Type B pancreatic cell (in vitro differentiated cells): ENCODE measurements at regions not wholly inside any gene's neighbourhood (a gene's known extent, or its start where the extent isn't known, plus 50 kb on each side); places are given as distances from the start of the nearest gene placed in this dataset.

Source experiments
- DNase-seq: peaks from one replicate; pipeline ENCODE4 v3.0.0; 2021; ENCODE audit warnings: mixed read lengths; ENCODE audit not compliant: unreplicated experiment; ENCODE audit errors: extremely low spot score
- H3K27ac Mint-ChIP-seq: 2 replicates; pipeline ENCODE4 v1.8.0; 2021; ENCODE audit warnings: mild to moderate bottlenecking, mixed read lengths
- H3K27me3 Mint-ChIP-seq: 2 replicates; pipeline ENCODE4 v1.8.0; 2021; ENCODE audit warnings: mixed read lengths
- H3K36me3 Mint-ChIP-seq: 2 replicates; pipeline ENCODE4 v1.8.0; 2021; ENCODE audit warnings: mixed read lengths
- H3K4me1 Mint-ChIP-seq: one replicate; pipeline ENCODE4 v1.8.0; 2021; ENCODE audit warnings: mixed read lengths; ENCODE audit not compliant: unreplicated experiment
- H3K4me3 Mint-ChIP-seq: 2 replicates; pipeline ENCODE4 v1.8.0; 2021; ENCODE audit warnings: mild to moderate bottlenecking, mixed read lengths
- H3K9me3 Mint-ChIP-seq: 2 replicates; pipeline ENCODE4 v1.8.0; 2021; ENCODE audit warnings: mixed read lengths
- CTCF ChIP-seq: fragments of 200-600 bp; sonication (generic); conservative IDR thresholded peaks from 2 replicates; pipeline ENCODE4 v1.5.0; 2021; ENCODE audit warnings: antibody characterized with exemption, mild to moderate bottlenecking

DNA sequence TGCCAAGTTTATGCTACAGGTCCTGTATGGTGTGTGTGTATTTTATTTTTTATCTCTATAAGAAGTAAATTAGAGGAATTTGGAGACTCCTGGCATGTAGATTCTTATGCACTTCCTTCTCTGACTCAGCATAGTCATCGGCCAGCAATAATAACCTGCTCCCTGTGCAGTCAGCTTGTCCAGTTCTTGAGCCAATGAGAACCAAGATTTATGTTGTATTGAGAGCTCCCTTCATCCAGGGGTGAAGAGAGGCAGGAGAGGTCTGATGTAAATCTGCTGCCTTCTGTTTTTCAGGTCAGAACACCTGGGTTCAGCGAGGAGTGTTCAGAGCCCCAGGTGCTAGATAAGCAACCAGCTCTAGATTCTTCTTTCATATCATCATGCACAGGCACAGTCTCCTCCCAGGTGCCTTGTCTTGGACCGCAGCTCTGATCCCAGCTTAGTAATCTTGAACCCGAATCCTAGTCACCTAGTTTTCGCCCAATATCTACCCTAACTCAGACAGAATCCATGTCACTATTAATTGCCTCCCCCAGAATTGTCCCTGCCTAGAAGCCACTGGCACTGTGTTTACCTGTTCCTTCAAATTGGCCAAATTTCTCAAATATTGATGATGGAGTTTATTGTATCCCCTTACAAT is 328.2 kb upstream of the NCAM1 start:
- H3K36me3 Mint-ChIP-seq: no peaks in the 10 kb centered on the region
- no peak overlapping the region for H3K4me3 Mint-ChIP-seq
- peaks cover 8% of the 10 kb centered on the region for H3K4me1 Mint-ChIP-seq
- peaks cover 28% of the 10 kb centered on the region for H3K27me3 Mint-ChIP-seq
- TF ChIP-seq CTCF: no peak
- no peak for DNase-seq
- H3K9me3 Mint-ChIP-seq: no peaks in the 10 kb centered on the region
- no peak overlapping the region for H3K27ac Mint-ChIP-seq

DNA sequence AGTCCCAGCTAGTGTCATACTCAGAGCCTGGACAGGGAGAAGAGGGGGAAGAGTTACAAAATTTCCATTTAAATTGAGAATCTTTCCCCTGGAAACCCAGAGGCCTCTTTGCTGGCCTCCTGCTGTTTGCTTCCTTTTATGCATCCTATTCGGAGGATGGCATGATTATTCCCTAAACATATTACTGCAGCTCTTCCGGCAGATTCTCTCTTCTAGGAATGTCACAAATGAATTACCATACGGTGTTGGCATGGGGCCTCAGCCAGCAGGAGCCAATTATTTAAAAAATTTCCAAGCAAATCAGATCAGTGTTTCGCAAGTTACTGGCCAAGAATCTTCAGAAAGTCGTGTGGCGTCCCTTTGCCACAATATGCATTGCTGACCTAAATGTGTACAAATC is 326.7 kb upstream of the NCAM1 start:
- Mint-ChIP-seq H3K27ac (no peak overlapping the region), H3K9me3 (no peaks in the 10 kb centered on the region), H3K4me1 (peaks cover 8% of the 10 kb centered on the region), H3K4me3 (no peak overlapping the region), H3K27me3 (peaks cover 25% of the 10 kb centered on the region), H3K36me3 (no peaks in the 10 kb centered on the region)
- TF ChIP-seq CTCF: no peak
- DNase-seq: no peak

GRCh38 chr11:112634995-112635737 is 326.1 kb upstream of the NCAM1 start:
- Mint-ChIP-seq H3K27me3 (peaks cover 25% of the 10 kb centered on the region), H3K36me3 (no peaks in the 10 kb centered on the region), H3K9me3 (no peaks in the 10 kb centered on the region), H3K4me3 (no peak overlapping the region), H3K4me1 (peaks cover 8% of the 10 kb centered on the region), H3K27ac (no peak overlapping the region)
- no peak for TF ChIP-seq CTCF
- DNase-seq: no peak

DNA sequence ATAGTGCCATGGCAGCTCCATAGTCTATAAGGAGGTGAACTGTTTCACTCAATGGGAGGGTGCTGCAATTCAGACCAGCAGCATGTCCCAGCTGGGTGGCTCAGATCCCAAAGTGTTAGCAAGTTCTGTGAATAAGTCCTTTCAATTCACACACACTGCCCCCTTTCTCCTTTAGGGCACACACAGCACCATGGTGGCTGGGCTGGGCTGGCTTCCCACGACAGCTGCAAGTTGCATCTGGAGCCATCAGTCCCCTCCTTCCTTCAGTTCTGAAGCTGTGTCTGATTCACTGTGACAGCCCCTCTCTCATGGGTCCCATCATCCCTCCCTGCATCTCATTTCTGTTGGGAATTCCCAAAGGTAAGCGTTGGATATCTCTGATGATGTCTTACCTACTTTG is 324.1 kb upstream of the NCAM1 start:
- peaks cover 8% of the 10 kb centered on the region for H3K4me1 Mint-ChIP-seq
- H3K27ac Mint-ChIP-seq: no peak overlapping the region
- H3K27me3 Mint-ChIP-seq: peaks cover 19% of the 10 kb centered on the region
- no peak overlapping the region for H3K4me3 Mint-ChIP-seq
- H3K9me3 Mint-ChIP-seq: no peaks in the 10 kb centered on the region
- TF ChIP-seq CTCF: no peak
- no peaks in the 10 kb centered on the region for H3K36me3 Mint-ChIP-seq
- DNase-seq: no peak

DNA sequence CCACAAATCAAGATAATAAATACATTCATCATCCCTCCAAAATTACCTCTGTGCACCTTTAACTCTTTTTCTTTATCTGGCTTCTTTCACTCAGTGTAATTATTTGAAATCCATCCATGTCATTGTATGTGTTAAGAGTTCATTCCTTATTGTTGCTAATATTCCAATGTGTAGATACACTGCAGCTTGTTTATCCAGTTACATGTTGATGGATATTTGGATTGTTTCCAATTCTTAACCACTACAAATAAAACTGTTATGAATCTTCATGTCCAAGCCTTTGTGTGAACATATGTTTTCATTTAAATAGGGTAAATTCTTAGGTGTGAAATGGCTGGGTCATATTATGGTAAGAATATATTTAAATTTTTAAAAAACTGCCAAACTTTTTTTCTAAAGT is 323.3 kb upstream of the NCAM1 start:
- peaks cover 8% of the 10 kb centered on the region for H3K4me1 Mint-ChIP-seq
- H3K36me3 Mint-ChIP-seq: no peaks in the 10 kb centered on the region
- H3K4me3 Mint-ChIP-seq: no peak overlapping the region
- no peak overlapping the region for H3K27ac Mint-ChIP-seq
- TF ChIP-seq CTCF: no peak
- no peaks in the 10 kb centered on the region for H3K9me3 Mint-ChIP-seq
- H3K27me3 Mint-ChIP-seq: peaks cover 19% of the 10 kb centered on the region
- DNase-seq: no peak
